Activated CD4-positive, alpha-beta T cell treated with anti-CD3 and anti-CD28 coated beads, Interleukin-2, Interleukin-6, amounts not matched to agents 100 ng/mL and 50 ng/mL, durations not matched to agents 16 hours and 8 hours (primary cell): ENCODE measurements at regions not wholly inside any gene's neighbourhood (a gene's known extent, or its start where the extent isn't known, plus 50 kb on each side); places are given as distances from the start of the nearest gene placed in this dataset.

Source experiments
- DNase-seq: peaks from one replicate; pipeline ENCODE4 v3.0.0-alpha.2; 2020

GRCh38 chr4:108360754-108361445 lies 192.2 kb upstream of the LEF1 start:
- DNase-seq: no peak

GRCh38 chr4:108359986-108360681 lies 191.4 kb upstream of the LEF1 start:
- DNase-seq: peak; percentile 27

GRCh38 chr4:108359130-108359985 lies 190.6 kb upstream of the LEF1 start:
- DNase-seq: peak; percentile 70

GRCh38 chr4:108355902-108356535 lies 187.3 kb upstream of the LEF1 start:
- DNase-seq: no peak

GRCh38 chr4:108355186-108355901 lies 186.6 kb upstream of the LEF1 start:
- DNase-seq: peak; percentile 54

- DNase-seq: no peak
Observed at GRCh38 chr4:108352664-108353308, 184.1 kb upstream of the LEF1 start.

- no peak for DNase-seq
Observed at GRCh38 chr4:108351791-108352190, 183.1 kb upstream of the LEF1 start.

GRCh38 chr4:108350332-108350731 lies 181.6 kb upstream of the LEF1 start:
- DNase-seq: no peak

- no peak for DNase-seq
Observed at GRCh38 chr4:108346818-108347210, 178.1 kb upstream of the LEF1 start.

GRCh38 chr4:108345862-108346817 lies 177.4 kb upstream of the LEF1 start:
- no peak for DNase-seq

- peak; percentile 44 for DNase-seq
Observed at GRCh38 chr4:108342325-108342970, 173.7 kb upstream of the LEF1 start.

GRCh38 chr4:108337923-108338322 lies 169.2 kb upstream of the LEF1 start:
- DNase-seq: no peak

GRCh38 chr4:108336076-108336475 lies 167.3 kb upstream of the LEF1 start:
- no peak for DNase-seq

GRCh38 chr4:108335081-108335480 lies 166.3 kb upstream of the LEF1 start:
- no peak for DNase-seq

GRCh38 chr4:108334031-108334430 lies 165.3 kb upstream of the LEF1 start:
- no peak for DNase-seq

- no peak for DNase-seq
Observed at GRCh38 chr4:108333353-108333942, 164.7 kb upstream of the LEF1 start.

- DNase-seq: no peak
Observed at GRCh38 chr4:108331905-108332632, 163.3 kb upstream of the LEF1 start.

GRCh38 chr4:108328383-108328732 lies 159.6 kb upstream of the LEF1 start:
- no peak for DNase-seq
